IMR-90 (cell line): ENCODE measurements at regions not wholly inside any gene's neighbourhood (a gene's known extent, or its start where the extent isn't known, plus 50 kb on each side); places are given as distances from the start of the nearest gene placed in this dataset.
"Not testable (repeated sequence)": the region's sequence is repeated elsewhere in the genome, so short reads cannot be mapped to it uniquely, and the experiment has no call there.

Source experiments
- ATAC-seq: fragments of 200-7000 bp; cut with Tn5 transposase; 2 replicates; pipeline ENCODE4 v1.9.1; 2020; ENCODE audit warnings: low read depth, mild to moderate bottlenecking, moderate library complexity
- BruUV-seq: library from RNA; stranded (reverse); fragments of 400-500 nt; replicated peaks from 2 replicates; lab custom pipeline; 2021; lab: Mats Ljungman, UMichigan
- CTCF ChIA-PET: fragments of 300-600 bp; formaldehyde crosslinking; extraction: SDS; loops from one replicate; lab custom pipeline; 2021; ENCODE audit warnings: antibody characterized with exemption; lab: Yijun Ruan, JAX
- POLR2A ChIA-PET: fragments of 300-600 bp; sonication (Branson Sonifier 250); formaldehyde crosslinking; loops from one replicate; lab custom pipeline; 2022; ENCODE audit warnings: antibody characterized with exemption; ENCODE audit not compliant: unreplicated experiment; lab: Charles Lee
- DNase-seq: peaks from one replicate; pipeline ENCODE4 v3.0.0; 2013
- H2AFZ ChIP-seq: replicated peaks from 2 replicates; pipeline ENCODE3; 2013; ENCODE audit warnings: low read length, mild to moderate bottlenecking; ENCODE audit not compliant: poor library complexity
- H2AK5ac ChIP-seq: 2 replicates; pipeline ENCODE4 v1.6.1; 2013; ENCODE audit warnings: low read depth, low read length, inconsistent platforms
- H2AK9ac ChIP-seq: replicated peaks from 2 replicates; pipeline ENCODE3; 2013; ENCODE audit warnings: mild to moderate bottlenecking, low read depth, low read length, moderate library complexity; ENCODE audit not compliant: poor library complexity
- H2BK120ac ChIP-seq: 2 replicates; pipeline ENCODE4 v1.6.1; 2013; ENCODE audit warnings: low read depth, low read length, inconsistent platforms
- H2BK15ac ChIP-seq: 3 replicates; pipeline ENCODE4 v1.6.1; 2013; ENCODE audit warnings: low read depth, low read length, inconsistent platforms
- H2BK20ac ChIP-seq: 2 replicates; pipeline ENCODE4 v1.6.1; 2013; ENCODE audit warnings: low read depth, mild to moderate bottlenecking, inconsistent platforms, low read length, moderate library complexity
- H2BK5ac ChIP-seq: 2 replicates; pipeline ENCODE4 v1.6.1; 2013; ENCODE audit warnings: mild to moderate bottlenecking, low read depth, low read length, inconsistent platforms; ENCODE audit not compliant: poor library complexity, severe bottlenecking
- H3K14ac ChIP-seq: replicated peaks from 2 replicates; pipeline ENCODE4 v1.6.1; 2013; ENCODE audit warnings: low read depth, low read length, inconsistent platforms
- H3K18ac ChIP-seq: 2 replicates; pipeline ENCODE4 v1.6.1; 2013; ENCODE audit warnings: low read depth, low read length, control low read depth
- H3K23ac ChIP-seq: 2 replicates; pipeline ENCODE4 v1.6.1; 2013; ENCODE audit warnings: low read depth, low read length, inconsistent platforms
- H3K27ac ChIP-seq: 2 replicates; pipeline ENCODE4 v1.5.1; 2013; ENCODE audit warnings: mild to moderate bottlenecking, control low read depth, low read length; ENCODE audit not compliant: insufficient read depth
- H3K27me3 ChIP-seq: 2 replicates; pipeline ENCODE4 v1.6.1; 2013; ENCODE audit warnings: low read length; ENCODE audit not compliant: control insufficient read depth, insufficient read depth
- H3K36me3 ChIP-seq: 2 replicates; pipeline ENCODE4 v1.6.1; 2013; ENCODE audit warnings: low read length, mixed read lengths; ENCODE audit not compliant: control insufficient read depth, insufficient read depth
- H3K4ac ChIP-seq: 2 replicates; pipeline ENCODE4 v1.6.1; 2013; ENCODE audit warnings: low read depth, low read length, inconsistent platforms
- H3K4me1 ChIP-seq: 2 replicates; pipeline ENCODE4 v1.6.1; 2013; ENCODE audit warnings: low read length, mixed read lengths; ENCODE audit not compliant: control insufficient read depth, insufficient read depth
- H3K4me2 ChIP-seq: 2 replicates; pipeline ENCODE4 v1.6.1; 2013; ENCODE audit warnings: low read depth, mild to moderate bottlenecking, control low read depth, low read length, moderate library complexity
- H3K4me3 ChIP-seq: 2 replicates; pipeline ENCODE4 v1.5.1; 2013; ENCODE audit warnings: low read depth, mild to moderate bottlenecking, control low read depth, low read length, moderate library complexity; ENCODE audit not compliant: insufficient read depth
- H3K56ac ChIP-seq: 2 replicates; pipeline ENCODE4 v1.6.1; 2013; ENCODE audit warnings: low read length, inconsistent platforms; ENCODE audit not compliant: insufficient read depth; ENCODE audit errors: extremely low read depth
- H3K79me1 ChIP-seq, 2 experiments: 2 replicates each; pipeline ENCODE4 v1.6.1; 2013; ENCODE audit warnings: low read length in 2 of 2, inconsistent platforms in 1 of 2, low read depth in 1 of 2
- H3K9ac ChIP-seq: 2 replicates; pipeline ENCODE4 v1.6.1; 2013; ENCODE audit warnings: low read depth, low read length, control low read depth
- H3K9me1 ChIP-seq: 2 replicates; pipeline ENCODE4 v1.6.1; 2013; ENCODE audit warnings: low read length, inconsistent platforms; ENCODE audit not compliant: insufficient read depth
- H3K9me3 ChIP-seq: 2 replicates; pipeline ENCODE4 v1.6.1; 2013; ENCODE audit warnings: low read length; ENCODE audit not compliant: control insufficient read depth, insufficient read depth
- H4K20me1 ChIP-seq: 2 replicates; pipeline ENCODE4 v1.6.1; 2013; ENCODE audit warnings: low read length, inconsistent platforms; ENCODE audit not compliant: insufficient read depth
- H4K5ac ChIP-seq: 2 replicates; pipeline ENCODE4 v1.6.1; 2013; ENCODE audit warnings: mild to moderate bottlenecking, low read depth, low read length, control low read depth
- H4K8ac ChIP-seq, 2 experiments: 2 replicates each; pipeline ENCODE4 v1.6.1; 2013; ENCODE audit warnings: low read depth in 2 of 2, low read length in 2 of 2, control low read depth in 1 of 2, inconsistent platforms in 1 of 2
- H4K91ac ChIP-seq: 2 replicates; pipeline ENCODE4 v1.6.1; 2013; ENCODE audit warnings: low read depth, low read length, inconsistent platforms; ENCODE audit not compliant: insufficient read depth
- RAD21 ChIP-seq: IDR thresholded peaks from 2 replicates; pipeline ENCODE4 v1.6.1; 2012; ENCODE audit warnings: low read length, improper control_type of control experiment
- RCOR1 ChIP-seq: IDR thresholded peaks from 2 replicates; pipeline ENCODE4 v1.6.1; 2012; ENCODE audit warnings: mild to moderate bottlenecking, low read length, improper control_type of control experiment; ENCODE audit not compliant: insufficient replicate concordance
- WGBS, 2 experiments: methylation state at CpG; one replicate each; pipeline versions ENCODE4 v1.1.5 to v1.1.7; 2013; ENCODE audit warnings: missing lambda C conversion rate in 2 of 2; ENCODE audit not compliant: insufficient read length in 1 of 2; ENCODE audit errors: extremely low coverage in 2 of 2; 5-methylcytosine and 5-hydroxymethylcytosine counted together
- dilution Hi-C: fragments of 300-500 bp; cut with HindIII; formaldehyde crosslinking; loops from one replicate; pipeline ENCODE4 v1.14.3; 2018; ENCODE audit warnings: low sequenced_read_pairs; ENCODE audit not compliant: unreplicated experiment
- in situ Hi-C: fragments of 300-500 bp; cut with MboI; formaldehyde crosslinking; loops from 3 replicates; pipeline ENCODE4 v1.14.3; 2019; ENCODE audit warnings: low sequenced_read_pairs, inconsistent platforms, mixed read lengths
- intact Hi-C: fragments of 100-400 bp; cut with micrococcal nuclease; formaldehyde crosslinking; loops from 2 replicates; pipeline ENCODE4 v1.10.0; 2022

DNA sequence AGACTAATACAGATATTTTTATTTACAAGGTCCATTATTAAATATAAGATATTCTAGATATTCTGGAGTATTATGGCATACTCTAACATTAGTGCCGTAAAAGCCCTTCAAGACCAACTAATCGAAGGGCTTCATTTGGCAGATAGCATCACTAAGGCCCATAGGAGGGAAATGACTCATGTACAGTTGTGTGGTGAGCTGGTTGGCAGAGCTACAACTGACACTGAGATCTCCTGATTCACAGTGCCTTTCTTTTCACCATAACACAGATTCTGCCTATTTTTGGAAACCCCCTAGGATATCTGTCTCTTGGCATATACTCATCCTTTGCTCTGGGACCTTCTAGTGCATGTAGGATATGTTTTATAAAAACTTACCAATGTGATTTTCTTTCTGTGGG, 201.7 kb upstream of the AFF2 start:
- no peaks in the 10 kb centered on the region for H3K4me1 ChIP-seq
- H4K91ac ChIP-seq: no peak overlapping the region
- no peak overlapping the region for H2AK5ac ChIP-seq
- no peak overlapping the region for H3K14ac ChIP-seq
- ATAC-seq (no peak), DNase-seq (no peak)
- no peak overlapping the region for H2AK9ac ChIP-seq
- no peaks in the 10 kb centered on the region for H3K9me1 ChIP-seq
- H3K56ac ChIP-seq: no peak overlapping the region
- no peak overlapping the region for H2BK15ac ChIP-seq
- no peaks in the 10 kb centered on the region for H3K27me3 ChIP-seq
- WGBS, 2 experiments: no CpG with 5 or more reads among the region's 2 CpGs
- H3K27ac ChIP-seq: no peak overlapping the region
- no peak overlapping the region for H4K5ac ChIP-seq
- intact Hi-C loops: no loop called here
- no TSS peak for BruUV-seq
- H3K79me1 ChIP-seq: no peaks in the 10 kb centered on the region
- dilution Hi-C loops: no loop called here
- no peak overlapping the region for H2BK20ac ChIP-seq
- no peak overlapping the region for H2AFZ ChIP-seq
- H2BK5ac ChIP-seq: no peak overlapping the region
- no peaks in the 10 kb centered on the region for H4K20me1 ChIP-seq
- no peaks in the 10 kb centered on the region for H3K36me3 ChIP-seq
- no peak for TF ChIP-seq RAD21
- TF ChIP-seq RCOR1: no peak
- H3K18ac ChIP-seq: no peak overlapping the region
- no peak overlapping the region for H3K4me2 ChIP-seq
- H3K23ac ChIP-seq: no peak overlapping the region
- ChIA-PET POLR2A (no interaction called here), CTCF (no interaction called here)
- H3K9ac ChIP-seq: no peak overlapping the region
- H3K4me3 ChIP-seq: no peak overlapping the region
- H2BK120ac ChIP-seq: no peak overlapping the region
- H3K4ac ChIP-seq: no peak overlapping the region
- H3K9me3 ChIP-seq: peaks cover 2% of the 10 kb centered on the region; the same call in 1 of the 2 replicates
- in situ Hi-C loops: no loop called here
- H4K8ac ChIP-seq: no peak overlapping the region

DNA sequence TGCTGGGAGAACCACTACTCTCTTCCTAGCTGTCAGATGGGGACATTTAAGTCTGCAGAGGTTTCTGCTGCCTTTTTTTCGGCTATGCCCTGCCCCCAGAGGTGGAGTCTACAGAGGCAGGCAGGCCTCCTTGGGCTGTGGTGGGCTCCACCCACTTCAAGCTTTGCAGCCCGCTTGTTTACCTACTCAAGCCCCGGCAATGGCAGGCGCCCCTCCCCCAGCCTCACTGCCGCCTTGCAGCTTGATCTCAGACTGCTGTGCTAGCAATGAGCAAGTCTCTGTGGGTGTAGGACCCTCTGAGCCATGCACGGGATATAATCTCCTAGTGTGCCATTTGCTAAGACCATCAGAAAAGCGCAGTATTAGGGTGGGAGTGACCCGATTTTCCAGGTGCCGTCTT, 195.2 kb upstream of the AFF2 start:
- H4K5ac ChIP-seq, CTCF ChIA-PET, H3K9me1 ChIP-seq, H3K9ac ChIP-seq, dilution Hi-C loops, DNase-seq, BruUV-seq, H2BK120ac ChIP-seq, in situ Hi-C loops, H3K4me1 ChIP-seq, intact Hi-C loops, H3K14ac ChIP-seq, POLR2A ChIA-PET, H2AFZ ChIP-seq, H3K79me1 ChIP-seq, H3K27me3 ChIP-seq, H3K9me3 ChIP-seq, H3K27ac ChIP-seq, H3K18ac ChIP-seq, H3K4ac ChIP-seq, H3K4me2 ChIP-seq, H3K56ac ChIP-seq, H2AK9ac ChIP-seq, H4K20me1 ChIP-seq, H3K4me3 ChIP-seq, H2BK5ac ChIP-seq, H2BK15ac ChIP-seq, ATAC-seq, H4K91ac ChIP-seq, H4K8ac ChIP-seq, H2AK5ac ChIP-seq, H3K36me3 ChIP-seq, H2BK20ac ChIP-seq, H3K23ac ChIP-seq: not testable (repeated sequence)
- WGBS, 2 experiments: 40% methylated on average over 1 of the region's 9 CpGs; no CpG with 5 or more reads in 1 of the 2 experiments
